ELF-1 (cell line): ENCODE measurements at regions not wholly inside any gene's neighbourhood (a gene's known extent, or its start where the extent isn't known, plus 50 kb on each side); places are given as distances from the start of the nearest gene placed in this dataset.

Experiments used
- DNase-seq: peaks from one replicate; pipeline ENCODE4 v3.0.0-alpha.2; 2016; ENCODE audit warnings: low read depth, low spot score

DNA sequence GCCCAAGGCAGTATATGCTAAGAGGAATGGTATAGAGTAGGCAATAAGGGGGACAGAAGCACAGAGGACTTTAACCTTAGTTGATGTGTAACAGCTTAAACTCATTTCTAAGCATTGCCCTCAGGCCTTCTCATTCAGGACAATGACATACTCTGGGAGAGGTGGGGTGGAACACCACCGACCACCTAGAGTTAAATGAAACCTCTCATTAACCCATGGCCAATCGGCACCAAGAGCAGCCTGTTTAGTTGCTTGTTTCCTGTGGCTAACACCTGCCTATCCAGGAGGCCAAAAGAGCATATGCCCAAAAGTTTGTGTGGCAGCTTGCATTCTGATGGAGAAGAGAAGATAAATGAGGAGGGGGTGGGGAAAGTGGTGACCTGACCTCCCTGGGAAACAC lies 50.0 kb downstream of the PABIR2 start:
- DNase-seq, result peak; percentile 77

- DNase-seq, result no peak
Observed at GRCh38 chrX:134746410-134746785, 50.6 kb downstream of the PABIR2 start.

DNA sequence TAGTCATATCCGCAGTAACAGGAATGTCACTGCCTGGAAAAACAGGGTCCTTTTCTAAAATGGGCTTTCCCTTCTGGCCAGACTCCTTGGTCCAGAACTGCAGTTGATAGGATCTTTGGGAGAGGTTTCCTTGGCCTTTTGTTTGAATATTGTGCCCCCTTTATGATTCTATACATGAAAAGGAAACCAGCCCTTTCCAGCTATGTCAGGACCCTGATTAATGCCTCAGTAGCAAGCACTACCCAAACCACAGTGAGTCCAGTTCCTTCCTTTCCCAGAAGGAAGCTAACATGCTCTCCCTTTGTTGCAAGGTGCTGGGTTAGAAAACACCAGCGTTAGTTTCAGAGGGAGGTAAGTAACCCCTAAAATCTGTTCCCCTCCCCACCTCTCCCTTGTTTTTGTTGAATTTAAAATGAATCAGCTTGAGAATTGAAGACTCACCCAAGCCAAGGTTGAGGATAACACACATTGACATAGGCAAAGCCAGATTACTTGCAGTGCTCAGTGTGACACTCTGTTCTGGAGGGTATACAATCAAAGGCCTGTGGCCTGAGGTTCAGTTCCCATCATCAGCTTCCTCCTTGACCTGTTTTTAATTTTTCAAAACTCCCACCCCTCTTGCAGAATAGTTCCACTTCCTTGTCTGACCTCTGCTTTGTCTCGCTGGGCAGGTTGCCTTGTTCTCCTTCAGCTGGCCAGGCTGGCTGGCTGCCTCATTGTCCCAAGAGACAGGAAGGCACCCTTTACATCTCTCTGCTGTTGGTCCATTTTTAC lies 51.2 kb downstream of the PABIR2 start:
- no peak for DNase-seq

GRCh38 chrX:134743091-134743490 lies 53.9 kb downstream of the PABIR2 start:
- DNase-seq, result no peak

GRCh38 chrX:134742573-134742972 lies 54.4 kb downstream of the PABIR2 start:
- DNase-seq, result no peak

DNA sequence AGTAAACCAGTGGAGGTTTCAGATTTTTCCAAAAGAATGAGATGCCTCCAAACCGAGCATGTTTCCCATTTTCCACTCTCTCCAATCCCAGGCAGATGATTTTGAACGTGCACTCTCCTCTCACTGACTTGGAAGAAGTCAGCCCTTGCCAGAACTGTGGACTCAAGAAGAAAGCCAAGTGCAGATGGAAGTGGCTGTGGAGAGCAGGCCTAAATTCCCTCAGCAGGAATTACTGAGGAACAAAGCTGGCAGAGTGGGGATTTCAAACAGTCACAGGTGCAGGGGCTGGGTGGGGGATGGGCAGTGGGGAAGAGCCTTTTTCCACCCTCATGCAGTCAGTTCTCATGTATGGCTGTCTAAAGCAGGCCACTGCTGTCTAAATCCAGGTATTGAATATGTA lies 55.3 kb downstream of the PABIR2 start:
- DNase-seq, result no peak

DNA sequence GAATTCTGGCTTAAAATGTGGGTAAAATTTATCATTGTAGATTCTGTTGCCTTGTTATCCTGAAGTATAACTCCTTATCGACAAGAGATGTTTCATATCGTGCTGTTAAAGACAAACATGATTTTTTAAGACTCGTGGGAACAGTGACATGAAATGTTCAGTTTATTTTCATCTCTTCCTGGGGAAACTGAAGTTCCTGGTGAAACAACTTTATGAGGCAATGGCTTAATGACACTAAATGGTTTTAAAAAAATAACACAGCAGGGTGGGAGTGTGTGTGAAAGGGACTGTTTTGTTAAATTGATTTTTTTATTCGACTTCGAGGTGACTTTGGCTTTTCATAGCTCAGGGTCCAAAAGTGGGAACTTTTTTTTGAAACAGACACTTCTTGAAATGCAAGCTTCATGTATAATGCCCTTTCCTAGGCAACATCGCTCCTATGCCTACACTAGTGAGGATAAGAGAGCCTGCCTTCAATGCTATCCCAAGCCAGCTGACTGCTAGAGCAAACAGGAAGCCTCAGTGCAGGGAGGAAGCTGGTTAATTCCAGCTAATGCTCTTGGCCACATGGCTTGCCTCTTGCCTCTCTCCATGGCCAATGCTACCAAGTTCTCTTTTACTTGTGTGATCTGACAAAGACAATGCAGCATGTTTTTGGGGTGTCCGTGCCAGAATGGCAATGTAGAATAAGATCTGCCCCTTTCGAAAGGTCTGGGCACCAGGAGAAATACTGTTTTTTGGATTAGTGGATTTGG lies 57.8 kb downstream of the PABIR2 start:
- no peak for DNase-seq

GRCh38 chrX:134738445-134738844 lies 58.6 kb downstream of the PABIR2 start:
- DNase-seq, result no peak

GRCh38 chrX:134737721-134738369 lies 59.2 kb downstream of the PABIR2 start:
- DNase-seq, result no peak

DNA sequence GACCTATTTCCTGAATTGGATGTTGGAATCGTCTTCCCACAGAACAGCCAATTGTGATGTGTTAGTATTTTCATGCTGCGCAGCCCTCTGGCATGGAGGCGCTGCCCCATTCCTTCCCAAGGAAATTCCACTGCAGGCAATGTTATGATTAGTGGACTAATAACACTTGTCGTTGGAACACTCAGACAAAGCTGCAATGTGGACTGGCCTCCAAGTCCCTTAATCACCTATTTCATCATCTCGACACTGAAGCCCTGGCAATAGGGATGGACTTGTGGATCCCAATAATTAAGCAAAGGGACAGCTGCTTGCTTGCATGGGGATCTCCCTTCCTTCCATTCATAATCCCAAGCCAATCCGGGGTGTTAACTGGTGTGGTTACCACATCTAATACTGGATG lies 59.9 kb downstream of the PABIR2 start:
- DNase-seq, result no peak

GRCh38 chrX:134736356-134736755 lies 60.6 kb downstream of the PABIR2 start:
- no peak for DNase-seq

- no peak for DNase-seq
Observed at GRCh38 chrX:134735015-134735414, 62.0 kb downstream of the PABIR2 start.

DNA sequence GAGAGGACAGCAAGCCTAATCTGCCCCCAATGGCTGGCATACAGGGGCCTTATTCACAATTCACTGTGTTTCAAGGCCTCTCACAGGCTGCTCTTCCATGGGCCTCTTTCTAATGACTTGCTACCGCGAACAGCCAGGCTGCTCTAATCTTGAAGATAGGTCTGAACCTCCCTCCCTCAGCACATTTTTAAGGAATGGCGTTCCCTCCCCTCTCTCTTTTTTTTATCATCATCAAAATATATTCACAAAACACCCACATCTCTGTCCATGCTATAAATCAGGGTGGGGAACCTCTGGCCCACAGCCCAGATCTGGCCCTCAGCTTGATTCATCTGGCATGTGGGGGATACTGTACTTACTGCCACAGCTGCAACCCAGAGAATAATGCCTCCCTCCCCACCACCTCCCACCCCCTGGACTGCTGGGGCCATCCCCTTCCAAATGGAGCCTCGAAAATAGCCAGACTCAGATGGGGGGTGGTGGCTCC lies 62.5 kb downstream of the PABIR2 start:
- DNase-seq, result no peak

DNA sequence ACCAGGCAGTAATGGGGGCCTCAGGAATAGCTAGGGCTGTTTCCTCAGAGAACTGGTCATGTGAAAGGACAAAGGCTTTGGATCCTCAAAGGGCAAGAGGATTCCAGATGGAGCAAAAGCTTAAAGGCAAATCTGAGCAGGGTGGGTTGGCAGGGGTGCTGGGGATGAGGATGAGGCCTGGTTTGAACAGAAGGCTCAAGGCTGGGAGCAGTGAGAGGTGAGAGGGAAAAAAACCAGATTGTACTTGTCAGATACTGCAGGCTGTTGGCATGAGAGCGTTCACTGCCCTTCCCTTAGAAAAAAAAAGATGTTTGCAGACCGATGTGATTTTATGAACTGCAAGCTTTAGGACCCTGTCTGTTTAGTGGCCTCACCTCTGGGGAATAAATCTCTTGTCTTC lies 63.4 kb downstream of the PABIR2 start:
- peak; percentile 52 for DNase-seq

- no peak for DNase-seq
Observed at GRCh38 chrX:134732676-134733075, 64.3 kb downstream of the PABIR2 start.

DNA sequence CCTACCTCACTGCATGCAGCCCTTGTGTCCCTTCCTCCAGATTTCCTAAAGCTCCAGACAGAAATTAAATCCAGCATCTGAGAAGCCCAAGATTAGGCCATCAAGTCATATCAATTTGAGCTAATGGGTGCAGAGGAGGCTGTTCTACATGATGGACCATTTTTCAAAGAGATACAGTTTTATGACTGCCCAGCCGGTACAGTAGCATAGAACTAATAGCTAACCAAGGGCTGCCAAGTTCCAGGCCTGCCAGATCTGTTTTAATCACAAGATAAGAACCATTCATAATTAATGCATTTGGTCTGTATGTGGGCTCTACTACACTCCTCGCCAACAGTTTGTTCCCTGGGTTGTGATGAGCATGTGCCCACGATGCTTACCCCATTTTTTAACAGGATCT lies 64.9 kb downstream of the PABIR2 start:
- no peak for DNase-seq

GRCh38 chrX:134727363-134727762 lies 69.1 kb upstream of the PLAC1 start:
- DNase-seq, result no peak

DNA sequence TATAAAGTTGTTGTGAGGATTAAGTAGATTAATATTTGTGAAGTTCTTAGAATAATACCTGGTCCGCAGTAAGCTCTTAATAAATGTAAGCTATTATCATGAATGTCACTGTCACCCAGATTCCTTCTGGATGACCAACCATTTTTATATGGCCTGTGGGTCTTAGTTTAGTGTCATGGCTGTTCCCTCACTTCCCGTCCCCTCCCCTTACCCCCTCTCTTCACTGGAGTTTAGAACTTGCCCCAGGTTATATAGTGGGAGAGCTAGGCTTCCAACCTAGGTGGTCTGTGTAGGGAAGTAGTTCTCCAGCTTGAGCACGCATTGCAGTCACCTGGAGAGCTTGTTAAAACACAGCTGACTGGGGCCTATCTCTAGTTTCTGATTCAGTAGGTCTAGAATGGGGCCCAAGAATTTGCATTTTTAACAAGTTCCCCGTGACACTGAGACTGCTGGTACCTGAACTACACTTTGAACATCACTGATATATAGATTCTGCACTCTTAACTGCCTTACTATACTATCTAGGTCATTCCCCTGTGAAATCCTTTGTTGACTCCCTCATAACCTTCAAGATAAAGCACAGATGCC lies 66.9 kb upstream of the PLAC1 start:
- peak; percentile 32 for DNase-seq

- DNase-seq, result no peak
Observed at GRCh38 chrX:134721766-134722532, 63.7 kb upstream of the PLAC1 start.

DNA sequence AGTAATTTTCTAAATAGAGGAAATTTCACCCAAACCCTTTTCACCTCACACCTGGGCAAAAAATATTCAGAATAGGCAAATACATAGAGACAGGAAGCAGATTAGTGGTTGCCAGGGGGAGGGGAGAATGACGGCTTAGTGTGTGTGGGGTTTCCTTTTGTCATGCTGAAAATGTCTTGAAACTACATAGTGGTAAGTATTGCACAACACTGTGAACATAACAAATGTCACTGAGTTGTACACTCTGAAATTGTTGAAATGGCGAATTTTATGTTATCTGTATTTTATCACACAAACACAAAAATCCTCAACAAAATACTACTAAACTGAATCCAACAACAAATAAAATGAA lies 60.7 kb upstream of the PLAC1 start:
- DNase-seq, result no peak
